C1 segment of cervical spinal cord (tissue), 14 donors: ENCODE measurements at regions not wholly inside any gene's neighbourhood (a gene's known extent, or its start where the extent isn't known, plus 50 kb on each side); places are given as distances from the start of the nearest gene placed in this dataset.
"Not testable (repeated sequence)": the region's sequence is repeated elsewhere in the genome, so short reads cannot be mapped to it uniquely, and the experiment has no call there.

ENCODE experiments used
- DNase-seq, 14 donors: peaks; one replicate each; lab custom pipeline; 2025; lab: John Stamatoyannopoulos, UW

DNA sequence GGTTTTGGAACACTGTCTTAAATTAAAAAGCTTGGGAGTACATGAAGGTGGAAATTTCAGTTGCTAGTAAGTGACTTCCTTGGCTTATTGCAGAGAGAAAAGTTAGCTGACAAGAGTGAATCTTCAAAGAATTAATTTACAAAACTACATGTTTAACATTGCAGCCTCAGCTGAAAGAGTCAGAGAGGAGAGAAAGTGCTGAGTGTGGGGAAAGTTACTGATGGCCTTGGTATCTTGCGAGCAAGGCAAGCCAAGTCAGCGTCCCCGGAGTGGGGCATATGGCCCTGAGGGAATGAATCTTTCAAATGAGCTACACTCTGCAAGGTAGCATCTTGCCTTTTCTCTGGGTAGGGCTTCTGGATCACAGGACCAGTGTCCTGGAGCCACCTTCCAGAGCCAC is 131.3 kb downstream of the LPIN1 start:
- no peak for DNase-seq

GRCh38 chr2:11885253-11885652 is 138.8 kb downstream of the LPIN1 start:
- not testable (repeated sequence) for DNase-seq

DNA sequence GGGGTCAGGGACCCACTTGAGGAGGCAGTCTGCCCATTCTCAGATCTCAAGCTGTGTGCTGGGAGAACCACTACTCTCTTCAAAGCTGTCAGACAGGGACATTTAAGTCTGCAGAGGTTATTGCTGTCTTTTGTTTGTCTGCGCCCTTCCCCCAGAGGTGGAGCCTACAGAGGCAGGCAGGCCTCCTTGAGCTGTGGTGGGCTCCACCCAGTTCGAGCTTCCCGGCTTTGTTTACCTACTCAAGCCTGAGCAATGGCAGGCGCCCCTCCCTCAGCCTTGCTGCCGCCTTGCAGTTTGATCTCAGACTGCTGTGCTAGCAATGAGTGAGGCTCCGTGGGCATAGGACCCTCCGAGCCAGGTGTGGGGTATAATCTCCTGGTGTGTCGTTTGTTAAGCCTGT is 140.5 kb downstream of the LPIN1 start:
- DNase-seq, result not testable (repeated sequence)

- DNase-seq, result no peak
Observed at GRCh38 chr2:11889101-11889850, 142.8 kb downstream of the LPIN1 start.

- no peak for DNase-seq
Observed at GRCh38 chr2:11889854-11890253, 143.4 kb downstream of the LPIN1 start.

DNA sequence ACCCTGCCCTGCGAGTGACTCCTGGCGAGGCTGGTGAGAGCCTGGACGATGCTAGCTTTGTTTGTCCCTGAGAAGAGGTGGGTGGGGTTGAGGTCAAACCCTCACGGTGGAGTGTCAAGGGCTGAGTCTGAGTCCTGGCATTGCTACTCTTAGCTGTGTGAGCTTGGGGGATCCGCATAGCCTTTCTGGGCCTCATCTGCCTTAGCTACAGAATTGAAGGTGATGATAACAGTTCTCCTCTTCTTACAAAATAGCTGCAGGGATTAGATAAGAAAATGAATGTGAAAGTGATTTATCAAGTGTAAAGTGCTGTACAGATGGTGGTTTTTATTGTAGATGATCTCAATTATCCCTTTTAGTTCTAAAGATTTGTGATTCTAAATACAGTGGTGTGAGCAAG is 144.6 kb downstream of the LPIN1 start:
- no peak for DNase-seq

GRCh38 chr2:11891671-11892440 is 145.4 kb downstream of the LPIN1 start:
- no peak for DNase-seq

- no peak for DNase-seq
Observed at GRCh38 chr2:11896386-11896785, 150.0 kb downstream of the LPIN1 start.

DNA sequence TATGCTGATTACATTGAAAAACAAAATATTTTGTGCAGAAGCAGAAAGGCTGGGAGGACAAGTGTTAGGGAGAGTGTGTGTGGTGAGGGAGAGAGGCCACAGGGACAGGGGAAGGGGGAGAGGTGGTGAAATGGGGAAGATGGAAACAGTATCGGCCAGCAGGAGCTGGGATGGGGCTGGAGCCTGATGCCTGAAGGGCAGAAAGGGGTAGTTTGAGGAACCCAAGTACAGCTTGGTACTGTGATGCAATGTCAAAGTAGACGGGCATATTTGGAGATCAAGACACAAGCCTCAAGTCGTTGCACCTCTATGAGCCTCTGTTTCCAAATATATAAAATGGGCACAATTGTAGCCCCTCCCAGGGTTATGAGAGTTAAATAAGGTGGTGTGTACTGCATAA is 152.1 kb downstream of the LPIN1 start:
- no peak for DNase-seq

DNA sequence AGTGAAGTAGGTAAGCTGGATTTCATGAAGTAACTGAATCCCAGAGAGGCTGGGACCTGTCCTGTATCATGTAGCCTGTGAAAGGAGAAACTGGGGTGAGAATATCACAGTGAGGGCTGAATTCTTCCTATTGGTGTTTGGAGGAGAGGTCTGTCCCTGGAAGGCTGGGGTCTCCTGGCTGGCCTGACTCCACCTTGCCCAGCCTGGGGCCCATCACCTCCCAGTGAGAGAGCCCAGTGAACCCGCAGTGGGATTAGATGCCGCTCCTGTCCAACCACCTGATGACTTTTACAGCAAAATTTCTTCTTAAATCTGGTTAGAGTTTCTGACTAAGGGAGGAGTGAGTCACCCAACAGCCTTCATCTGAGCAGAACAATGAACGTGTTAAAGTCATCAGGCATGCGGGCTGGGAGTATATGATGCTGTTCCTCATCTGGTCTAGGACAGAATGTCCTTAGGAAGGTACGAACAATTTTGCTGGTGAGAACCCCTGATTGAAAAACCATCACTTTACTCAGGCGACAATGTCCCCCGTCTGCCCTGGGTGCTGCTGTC is 152.9 kb downstream of the LPIN1 start:
- no peak for DNase-seq

GRCh38 chr2:11900891-11901290 is 154.5 kb downstream of the LPIN1 start:
- not testable (repeated sequence) for DNase-seq

DNA sequence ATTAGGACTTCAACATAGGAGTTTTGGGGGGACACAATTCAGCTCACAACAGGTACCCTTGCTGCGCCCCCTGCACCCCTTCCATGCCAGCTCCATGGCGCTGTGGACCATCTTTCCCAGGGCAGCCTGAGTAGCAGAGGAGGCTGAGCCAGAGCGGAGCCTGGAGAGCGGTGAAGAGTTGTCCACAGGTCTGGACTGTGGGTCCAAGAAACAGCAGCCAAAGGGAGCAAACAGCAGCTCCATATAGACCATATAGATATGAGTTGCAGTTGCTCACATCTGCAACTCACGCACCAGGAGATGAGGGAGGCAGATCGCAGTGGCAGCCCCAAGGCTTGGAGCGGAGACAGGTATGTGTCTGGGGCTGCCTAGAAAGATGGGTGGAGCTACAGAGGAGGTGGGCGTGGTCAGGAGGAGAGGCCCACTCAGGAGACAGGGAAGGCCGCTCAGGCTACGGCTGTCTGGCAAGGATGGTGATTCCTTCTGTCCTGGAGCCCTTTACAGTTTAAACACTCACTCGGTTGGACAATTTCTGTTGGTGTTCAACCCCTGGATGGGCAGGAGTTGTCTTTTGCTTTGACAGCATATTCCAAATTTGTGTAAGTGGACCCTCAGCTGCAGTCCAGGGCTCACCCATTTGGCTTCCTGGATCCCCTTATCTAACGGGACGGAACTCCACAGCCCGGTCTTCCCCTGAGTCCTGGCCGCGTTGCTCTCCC is 155.1 kb downstream of the LPIN1 start:
- no peak for DNase-seq

DNA sequence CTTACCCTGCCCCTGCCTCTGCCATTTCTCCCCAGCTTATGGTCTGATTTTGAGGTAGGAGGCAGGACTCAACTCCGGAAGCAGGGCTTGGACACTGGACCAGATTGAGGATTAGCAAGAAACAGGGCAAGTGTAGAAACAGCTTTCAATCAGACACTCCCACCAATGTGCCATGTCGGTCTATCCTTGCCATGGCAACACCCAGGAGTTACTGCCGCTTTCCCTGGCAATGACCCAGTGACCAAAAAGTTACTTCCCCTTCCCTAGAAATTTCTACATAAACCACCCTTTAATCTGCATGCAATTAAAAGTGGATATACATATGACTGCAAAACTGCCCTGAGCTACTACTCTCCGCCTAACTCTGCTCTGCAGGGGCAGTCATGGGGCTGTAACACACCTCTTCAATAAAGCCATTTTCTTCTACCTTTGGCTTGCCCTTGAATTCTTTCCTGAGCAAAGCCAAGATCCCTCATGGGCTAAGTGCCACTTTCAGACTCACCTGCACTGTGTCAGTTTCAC is 156.7 kb downstream of the LPIN1 start:
- no peak for DNase-seq

GRCh38 chr2:11904029-11904428 is 157.6 kb downstream of the LPIN1 start:
- DNase-seq, result no peak

GRCh38 chr2:11904941-11905340 is 158.5 kb downstream of the LPIN1 start:
- DNase-seq, result no peak

GRCh38 chr2:11907190-11907589 is 160.8 kb downstream of the LPIN1 start:
- no peak for DNase-seq

DNA sequence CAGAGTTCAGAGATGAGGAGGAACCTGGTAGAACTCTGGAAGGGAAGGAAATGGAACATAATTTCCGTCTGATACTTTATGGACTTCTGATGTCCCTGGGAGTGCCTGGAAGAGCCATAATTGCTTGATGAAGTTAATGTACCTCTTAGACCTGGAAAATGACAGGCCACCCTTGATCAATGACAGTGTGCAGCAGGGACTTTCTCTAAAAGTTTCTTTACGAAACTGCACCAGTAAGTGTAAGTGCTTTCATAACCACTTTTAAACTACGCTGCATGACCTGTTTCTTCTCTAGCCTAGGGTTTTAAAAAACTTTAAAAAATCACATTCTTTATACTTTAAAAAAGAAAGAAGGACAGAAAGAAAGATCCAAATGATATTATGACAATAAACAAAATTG is 164.5 kb downstream of the LPIN1 start:
- no peak for DNase-seq

GRCh38 chr2:11912980-11913379 is 166.5 kb downstream of the LPIN1 start:
- DNase-seq, result no peak

DNA sequence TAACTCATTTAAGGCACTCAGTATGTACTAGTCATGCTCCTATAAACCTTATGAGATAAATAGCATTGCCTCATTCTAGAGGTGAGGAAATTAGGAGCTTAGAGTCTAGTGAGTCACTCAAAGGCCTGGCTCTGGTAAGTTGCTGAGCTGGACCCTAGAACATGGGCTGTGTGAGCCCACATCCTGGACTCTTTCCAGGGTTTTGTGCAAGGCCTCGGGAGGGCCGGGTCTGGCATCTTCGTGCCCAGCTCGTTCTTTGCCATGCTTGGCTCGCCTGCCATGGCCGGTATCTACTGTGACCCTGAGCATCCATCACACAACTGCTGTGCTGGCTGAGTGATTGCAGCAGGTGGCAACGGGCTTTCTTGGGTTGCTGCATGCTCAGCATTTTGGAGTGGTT is 168.0 kb downstream of the LPIN1 start:
- DNase-seq, result no peak

DNA sequence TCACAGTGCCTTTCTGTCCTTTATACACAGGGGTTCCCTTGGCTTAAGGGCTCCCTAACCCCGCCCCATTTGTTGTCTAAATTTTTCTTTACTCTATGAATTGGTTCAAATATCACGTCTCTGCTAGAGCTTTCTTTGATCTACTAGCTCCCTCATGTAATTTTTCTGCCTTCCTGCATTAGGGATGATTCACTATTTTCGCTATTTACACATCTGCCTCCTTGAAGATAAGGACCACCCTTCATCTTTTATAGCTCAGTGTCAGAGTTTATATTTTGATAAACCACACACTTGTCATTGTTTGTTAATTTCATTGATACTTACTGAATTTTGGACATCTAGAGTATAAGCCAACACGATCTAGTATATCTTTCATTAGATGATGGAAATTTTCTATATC is 169.2 kb downstream of the LPIN1 start:
- no peak for DNase-seq

DNA sequence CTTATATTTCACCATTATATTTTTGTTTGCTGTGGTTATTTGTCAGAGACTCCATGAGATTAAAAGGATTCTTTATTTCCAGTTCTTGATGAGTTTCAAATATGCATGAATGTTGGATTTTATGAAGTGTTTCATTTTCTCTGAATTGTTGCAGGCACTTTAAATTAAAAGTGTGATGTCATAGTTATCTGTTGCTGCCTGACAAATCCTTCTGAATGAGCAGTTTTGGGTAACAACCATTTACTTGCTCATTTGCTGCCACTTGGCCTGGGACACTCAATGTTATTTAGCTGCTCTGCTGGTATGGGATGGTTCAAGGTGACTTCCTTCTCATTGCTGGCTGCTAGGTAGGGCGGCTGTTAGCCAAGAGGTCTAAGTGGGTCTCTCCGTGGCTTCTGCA is 173.5 kb downstream of the LPIN1 start:
- no peak for DNase-seq

DNA sequence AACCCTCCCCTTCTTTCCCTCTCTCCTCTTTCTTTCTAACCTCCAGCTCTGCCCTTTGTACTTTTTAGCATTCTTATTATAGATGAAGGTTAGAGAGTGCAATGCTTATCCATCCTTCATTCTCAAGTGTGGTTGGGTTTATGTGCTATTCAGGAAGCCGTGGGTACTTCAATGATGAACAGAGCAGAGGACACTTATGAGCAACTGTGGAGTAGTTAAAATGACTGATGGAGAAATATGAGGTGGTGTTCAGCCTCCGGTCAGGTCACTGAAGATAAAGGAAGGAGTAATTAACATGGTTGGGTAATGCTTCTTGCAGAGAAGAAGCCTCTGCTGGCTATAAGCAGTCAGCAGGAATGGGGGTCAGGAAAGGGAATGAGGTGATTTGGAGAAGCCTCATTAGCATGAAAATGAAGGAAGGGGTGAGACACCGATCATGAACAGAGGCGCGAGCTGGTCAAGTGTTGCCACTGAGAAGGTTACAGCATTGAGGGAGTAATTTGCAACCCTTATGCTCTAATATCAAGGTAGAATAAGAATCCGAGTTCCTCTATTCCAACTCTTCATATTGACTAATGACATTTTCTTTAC is 174.7 kb downstream of the LPIN1 start:
- DNase-seq, result no peak
